ENCODE measurements at regions not wholly inside any gene's neighbourhood (a gene's known extent, or its start where the extent isn't known, plus 50 kb on each side); places are given as distances from the start of the nearest gene placed in this dataset.

DNA sequence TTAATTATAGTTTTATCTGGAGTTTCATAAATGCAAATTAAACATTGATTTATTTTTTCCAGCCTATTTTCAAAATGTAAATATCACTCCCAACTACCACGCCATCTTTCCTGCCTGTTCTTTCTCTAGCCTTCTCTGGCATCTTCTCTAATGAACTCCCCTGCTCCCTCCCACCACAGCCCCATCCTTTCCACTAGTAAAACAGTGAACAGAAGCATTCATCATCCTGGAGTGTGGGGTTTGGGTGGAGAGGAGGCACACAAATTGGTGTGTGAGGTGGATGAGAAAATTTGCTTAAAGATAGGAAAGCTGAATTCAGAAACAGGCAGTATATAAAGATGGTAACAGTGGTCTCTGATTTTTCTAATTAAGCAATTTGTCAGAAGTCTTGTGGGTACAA lies 479.4 kb downstream of the ARL4A start:
- Histone ChIP-seq H3K27me3 (ENCODE audit: insufficient read depth, low read length, poor library complexity) (no peaks in the 10 kb centered on the region), H3K36me3 (ENCODE audit: insufficient read depth, low read length) (no peaks in the 10 kb centered on the region), H2AFZ (ENCODE audit: low read depth, low read length) (no peak overlapping the region), H4K20me1 (ENCODE audit: insufficient read depth, low read length) (no peaks in the 10 kb centered on the region), H3K9ac (ENCODE audit: low read depth, low read length) (no peak overlapping the region), H3K4me3 (ENCODE audit: low read depth in 1 of 2, low read length in 2 of 2) (no peak overlapping the region), H3K79me2 (ENCODE audit: insufficient read depth, low read length) (no peaks in the 10 kb centered on the region), H3K4me2 (ENCODE audit: insufficient read depth, low read length) (no peak overlapping the region), H3K4me1 (ENCODE audit: insufficient read depth, low read length) (no peaks in the 10 kb centered on the region), H3K27ac (ENCODE audit: low read length) (no peak overlapping the region), H3K9me3 (ENCODE audit: insufficient read depth, low read length, severe bottlenecking) (no peaks in the 10 kb centered on the region)
- no peak for TF ChIP-seq EZH2 (IDR thresholded peaks at IDR 0.05; ENCODE audit: borderline replicate concordance, low read depth, low read length, severe bottlenecking)
- TF ChIP-seq, protein P1, sequence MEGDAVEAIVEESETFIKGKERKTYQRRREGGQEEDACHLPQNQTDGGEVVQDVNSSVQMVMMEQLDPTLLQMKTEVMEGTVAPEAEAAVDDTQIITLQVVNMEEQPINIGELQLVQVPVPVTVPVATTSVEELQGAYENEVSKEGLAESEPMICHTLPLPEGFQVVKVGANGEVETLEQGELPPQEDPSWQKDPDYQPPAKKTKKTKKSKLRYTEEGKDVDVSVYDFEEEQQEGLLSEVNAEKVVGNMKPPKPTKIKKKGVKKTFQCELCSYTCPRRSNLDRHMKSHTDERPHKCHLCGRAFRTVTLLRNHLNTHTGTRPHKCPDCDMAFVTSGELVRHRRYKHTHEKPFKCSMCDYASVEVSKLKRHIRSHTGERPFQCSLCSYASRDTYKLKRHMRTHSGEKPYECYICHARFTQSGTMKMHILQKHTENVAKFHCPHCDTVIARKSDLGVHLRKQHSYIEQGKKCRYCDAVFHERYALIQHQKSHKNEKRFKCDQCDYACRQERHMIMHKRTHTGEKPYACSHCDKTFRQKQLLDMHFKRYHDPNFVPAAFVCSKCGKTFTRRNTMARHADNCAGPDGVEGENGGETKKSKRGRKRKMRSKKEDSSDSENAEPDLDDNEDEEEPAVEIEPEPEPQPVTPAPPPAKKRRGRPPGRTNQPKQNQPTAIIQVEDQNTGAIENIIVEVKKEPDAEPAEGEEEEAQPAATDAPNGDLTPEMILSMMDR (IDR thresholded peaks at IDR 0.05; ENCODE audit: borderline replicate concordance, extremely low read depth, low read length, poor library complexity, severe bottlenecking), result no peak
- ATAC-seq (ENCODE audit: insufficient read depth, low read depth) (no peak), DNase-seq (no peak)

DNA sequence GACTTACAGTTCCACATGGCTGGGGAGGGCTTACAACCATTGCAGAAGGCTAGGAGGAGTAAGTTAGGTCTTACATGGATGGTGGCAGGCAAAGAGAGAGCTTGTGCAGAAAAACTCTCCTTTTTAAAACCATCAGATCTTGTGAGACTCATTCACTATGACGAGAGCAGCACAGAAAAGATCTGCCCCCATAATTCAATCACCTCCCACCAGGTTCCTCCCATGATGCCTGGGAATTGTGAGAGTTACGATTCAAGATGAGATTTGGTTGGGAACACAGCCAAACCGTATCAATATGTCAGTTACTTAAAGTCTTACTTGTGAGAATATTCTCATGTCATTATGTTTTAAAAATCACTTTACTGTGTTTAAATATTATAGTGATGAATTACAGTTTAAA lies 481.9 kb downstream of the ARL4A start:
- H3K9me3 ChIP-seq (ENCODE audit: insufficient read depth, low read length, severe bottlenecking), result no peaks in the 10 kb centered on the region
- no peak for ATAC-seq (ENCODE audit: insufficient read depth, low read depth)
- H2AFZ ChIP-seq (ENCODE audit: low read depth, low read length), result no peak overlapping the region
- no peaks in the 10 kb centered on the region for H4K20me1 ChIP-seq (ENCODE audit: insufficient read depth, low read length)
- H3K79me2 ChIP-seq (ENCODE audit: insufficient read depth, low read length), result no peaks in the 10 kb centered on the region
- H3K27me3 ChIP-seq (ENCODE audit: insufficient read depth, low read length, poor library complexity), result no peaks in the 10 kb centered on the region
- no peak overlapping the region for H3K9ac ChIP-seq (ENCODE audit: low read depth, low read length)
- H3K4me3 ChIP-seq (ENCODE audit: low read depth in 1 of 2, low read length in 2 of 2), result no peak overlapping the region
- DNase-seq, result no peak
- H3K4me2 ChIP-seq (ENCODE audit: insufficient read depth, low read length), result no peak overlapping the region
- no peaks in the 10 kb centered on the region for H3K4me1 ChIP-seq (ENCODE audit: insufficient read depth, low read length)
- TF ChIP-seq, protein P1 (IDR thresholded peaks at IDR 0.05; ENCODE audit: borderline replicate concordance, extremely low read depth, low read length, poor library complexity, severe bottlenecking), result no peak
- TF ChIP-seq EZH2 (IDR thresholded peaks at IDR 0.05; ENCODE audit: borderline replicate concordance, low read depth, low read length, severe bottlenecking), result no peak
- H3K27ac ChIP-seq (ENCODE audit: low read length), result no peak overlapping the region
- H3K36me3 ChIP-seq (ENCODE audit: insufficient read depth, low read length), result no peaks in the 10 kb centered on the region

DNA sequence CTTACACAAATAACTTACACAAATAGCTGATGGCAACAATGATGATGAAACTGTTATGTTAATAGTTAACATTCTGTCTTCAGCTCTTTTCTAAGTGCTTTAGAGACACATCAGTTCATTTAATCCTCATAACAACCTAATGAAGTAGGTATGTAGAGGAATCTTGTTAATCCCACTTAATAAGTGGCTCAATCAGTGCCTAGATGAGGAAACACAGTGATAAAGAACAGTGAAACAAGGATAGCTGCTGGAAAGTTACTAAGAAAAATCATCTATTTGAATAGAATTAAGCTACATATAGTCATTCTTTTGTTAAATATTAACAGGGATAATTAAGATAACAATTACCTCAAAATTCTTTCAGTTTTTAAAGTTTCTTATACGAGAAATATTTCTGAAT lies 487.6 kb downstream of the ARL4A start:
- H3K9me3 ChIP-seq (ENCODE audit: insufficient read depth, low read length, severe bottlenecking), result no peaks in the 10 kb centered on the region
- H3K4me1 ChIP-seq (ENCODE audit: insufficient read depth, low read length), result no peaks in the 10 kb centered on the region
- ATAC-seq (ENCODE audit: insufficient read depth, low read depth) (no peak), DNase-seq (no peak)
- no peak overlapping the region for H2AFZ ChIP-seq (ENCODE audit: low read depth, low read length)
- no peak for TF ChIP-seq EZH2 (IDR thresholded peaks at IDR 0.05; ENCODE audit: borderline replicate concordance, low read depth, low read length, severe bottlenecking)
- TF ChIP-seq, protein P1 (IDR thresholded peaks at IDR 0.05; ENCODE audit: borderline replicate concordance, extremely low read depth, low read length, poor library complexity, severe bottlenecking), result no peak
- H3K9ac ChIP-seq (ENCODE audit: low read depth, low read length), result no peak overlapping the region
- H3K27me3 ChIP-seq (ENCODE audit: insufficient read depth, low read length, poor library complexity), result no peaks in the 10 kb centered on the region
- H3K79me2 ChIP-seq (ENCODE audit: insufficient read depth, low read length), result no peaks in the 10 kb centered on the region
- H3K27ac ChIP-seq (ENCODE audit: low read length), result no peak overlapping the region
- no peak overlapping the region for H3K4me2 ChIP-seq (ENCODE audit: insufficient read depth, low read length)
- H4K20me1 ChIP-seq (ENCODE audit: insufficient read depth, low read length), result no peaks in the 10 kb centered on the region
- no peaks in the 10 kb centered on the region for H3K36me3 ChIP-seq (ENCODE audit: insufficient read depth, low read length)
- no peak overlapping the region for H3K4me3 ChIP-seq (ENCODE audit: low read depth in 1 of 2, low read length in 2 of 2)

DNA sequence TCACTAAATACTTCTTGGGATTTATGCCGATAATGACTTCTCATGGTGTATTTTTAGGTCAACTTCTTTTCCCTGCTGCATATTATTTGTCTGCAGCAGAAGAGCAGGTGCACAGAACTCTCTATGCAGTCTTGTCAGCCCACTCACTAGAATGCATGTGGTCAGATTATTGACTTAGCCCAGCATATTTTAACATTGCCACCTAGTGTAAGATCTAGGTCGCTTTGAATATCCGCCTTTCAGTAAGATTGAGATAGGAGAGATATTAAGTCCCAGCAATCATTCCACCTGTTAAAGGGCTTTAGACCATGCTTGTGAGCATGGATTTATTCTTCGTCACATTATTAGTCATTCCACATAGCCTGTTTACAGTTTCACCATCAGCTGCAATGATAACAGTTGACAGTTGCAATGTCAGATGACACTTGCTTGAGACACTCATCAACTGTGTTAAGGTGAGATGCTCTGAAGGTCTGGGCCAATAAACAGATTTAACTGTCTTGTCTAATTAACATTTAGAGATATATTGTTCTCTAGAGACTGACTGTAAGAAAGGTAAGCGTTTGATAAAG lies 491.7 kb downstream of the ARL4A start:
- no peaks in the 10 kb centered on the region for H3K4me1 ChIP-seq (ENCODE audit: insufficient read depth, low read length)
- H3K9me3 ChIP-seq (ENCODE audit: insufficient read depth, low read length, severe bottlenecking), result no peaks in the 10 kb centered on the region
- no peak overlapping the region for H2AFZ ChIP-seq (ENCODE audit: low read depth, low read length)
- no peaks in the 10 kb centered on the region for H3K27me3 ChIP-seq (ENCODE audit: insufficient read depth, low read length, poor library complexity)
- H3K27ac ChIP-seq (ENCODE audit: low read length), result no peak overlapping the region
- no peak for ATAC-seq (ENCODE audit: insufficient read depth, low read depth)
- no peak overlapping the region for H3K4me3 ChIP-seq (ENCODE audit: low read depth in 1 of 2, low read length in 2 of 2)
- H3K79me2 ChIP-seq (ENCODE audit: insufficient read depth, low read length), result no peaks in the 10 kb centered on the region
- no peak for TF ChIP-seq EZH2 (IDR thresholded peaks at IDR 0.05; ENCODE audit: borderline replicate concordance, low read depth, low read length, severe bottlenecking)
- TF ChIP-seq, protein P1 (IDR thresholded peaks at IDR 0.05; ENCODE audit: borderline replicate concordance, extremely low read depth, low read length, poor library complexity, severe bottlenecking), result no peak
- no peaks in the 10 kb centered on the region for H4K20me1 ChIP-seq (ENCODE audit: insufficient read depth, low read length)
- no peak overlapping the region for H3K9ac ChIP-seq (ENCODE audit: low read depth, low read length)
- H3K36me3 ChIP-seq (ENCODE audit: insufficient read depth, low read length), result no peaks in the 10 kb centered on the region
- no peak for DNase-seq
- H3K4me2 ChIP-seq (ENCODE audit: insufficient read depth, low read length), result no peak overlapping the region

All from DND-41 (cell line).